H1 (cell line): ENCODE measurements at regions not wholly inside any gene's neighbourhood (a gene's known extent, or its start where the extent isn't known, plus 50 kb on each side); places are given as distances from the start of the nearest gene placed in this dataset.

Experiments
- CTCF ChIA-PET: fragments of 300-600 bp; sonication (Branson Sonifier 250); formaldehyde crosslinking; loops from one replicate; lab custom pipeline; 2021; ENCODE audit not compliant: partially characterized antibody; lab: Charles Lee
- POLR2A ChIA-PET: fragments of 300-600 bp; sonication (Branson Sonifier 250); formaldehyde crosslinking; loops from one replicate; lab custom pipeline; 2021; ENCODE audit warnings: inconsistent platforms; ENCODE audit not compliant: partially characterized antibody; lab: Charles Lee
- DNase-seq, 2 experiments: peaks; one replicate each; pipeline versions ENCODE4 v3.0.0 to v3.0.0-alpha.2; 2010 to 2022; ENCODE audit warnings: low spot score in 2 of 2, low read depth in 1 of 2, mixed read lengths in 1 of 2
- FAIRE-seq: peaks from 2 replicates; lab custom pipeline; 2011; peaks lifted over from hg19 to GRCh38; lab: Jason Lieb, UNC
- H2AFZ ChIP-seq: 2 replicates; pipeline ENCODE4 v1.8.1; 2012; ENCODE audit warnings: low read length, inconsistent platforms
- H2AK5ac ChIP-seq: 2 replicates; pipeline ENCODE4 v1.6.1; 2013; ENCODE audit warnings: low read depth, low read length
- H2BK120ac ChIP-seq: replicated peaks from 2 replicates; pipeline ENCODE3; 2013; ENCODE audit warnings: low read depth, low read length, inconsistent platforms
- H2BK12ac ChIP-seq: 2 replicates; pipeline ENCODE4 v1.6.1; 2013; ENCODE audit warnings: low read depth, low read length
- H2BK15ac ChIP-seq: 2 replicates; pipeline ENCODE4 v1.6.1; 2013; ENCODE audit warnings: low read length
- H2BK20ac ChIP-seq: 2 replicates; pipeline ENCODE4 v1.6.1; 2013; ENCODE audit warnings: low read length
- H2BK5ac ChIP-seq: 2 replicates; pipeline ENCODE4 v1.6.1; 2013; ENCODE audit warnings: low read depth, low read length
- H3K14ac ChIP-seq: 2 replicates; pipeline ENCODE4 v1.6.1; 2013; ENCODE audit warnings: inconsistent platforms; ENCODE audit not compliant: insufficient read length
- H3K18ac ChIP-seq: 2 replicates; pipeline ENCODE4 v1.6.1; 2013; ENCODE audit warnings: low read length; ENCODE audit errors: extremely low read depth
- H3K23ac ChIP-seq: 2 replicates; pipeline ENCODE4 v1.6.1; 2013; ENCODE audit warnings: inconsistent platforms; ENCODE audit not compliant: insufficient read length
- H3K23me2 ChIP-seq: 2 replicates; pipeline ENCODE4 v1.6.1; 2013; ENCODE audit warnings: low read depth, low read length
- H3K27ac ChIP-seq: 2 replicates; pipeline ENCODE4 v1.6.1; 2011; ENCODE audit warnings: low read depth, low read length, inconsistent platforms
- H3K27me3 ChIP-seq, 4 experiments: replicated peaks in 1 of 4; 1 replicate in 1 of 4; 2 replicates in 3 of 4; pipeline versions ENCODE4 v1.6.1 to v1.8.1; 2011 to 2013; ENCODE audit warnings: low read length in 3 of 4, mild to moderate bottlenecking in 3 of 4, inconsistent platforms in 2 of 4, mixed read lengths in 2 of 4, moderate library complexity in 1 of 4; ENCODE audit not compliant: control insufficient read depth in 3 of 4, insufficient read depth in 3 of 4; ENCODE audit errors: extremely low read depth in 1 of 4
- H3K36me3 ChIP-seq, 4 experiments: 2 replicates each; pipeline versions ENCODE4 v1.6.1 to v1.8.1; 2011 to 2013; ENCODE audit warnings: mild to moderate bottlenecking in 4 of 4, low read length in 3 of 4, moderate library complexity in 2 of 4, control low read depth in 1 of 4, inconsistent platforms in 1 of 4; ENCODE audit not compliant: insufficient read depth in 4 of 4, control insufficient read depth in 2 of 4
- H3K4ac ChIP-seq: replicated peaks from 2 replicates; pipeline ENCODE3; 2013; ENCODE audit warnings: low read length, low read depth, mixed read lengths, inconsistent platforms; ENCODE audit not compliant: insufficient read length
- H3K4me1 ChIP-seq, 4 experiments: replicated peaks in 1 of 4; 1 replicate in 1 of 4; 2 replicates in 3 of 4; pipeline versions ENCODE4 v1.6.1 to v1.8.1; 2011 to 2013; ENCODE audit warnings: low read length in 3 of 4, inconsistent platforms in 2 of 4, mixed read lengths in 1 of 4; ENCODE audit not compliant: insufficient read depth in 4 of 4, control insufficient read depth in 3 of 4
- H3K4me2 ChIP-seq, 2 experiments: 2 replicates each; pipeline versions ENCODE4 v1.6.1 to v1.8.1; 2011 to 2013; ENCODE audit warnings: low read depth in 2 of 2, low read length in 2 of 2, control low read depth in 1 of 2, inconsistent platforms in 1 of 2, mild to moderate bottlenecking in 1 of 2; ENCODE audit not compliant: insufficient read depth in 1 of 2
- H3K4me3 ChIP-seq, 4 experiments: fragments of 200-600, 300-600 bp in 1 of 4; sonication (generic), shearing (Covaris generic), sonication (Bioruptor Twin) in 1 of 4; 2 replicates each; pipeline versions ENCODE4 v1.5.1 to v1.8.1; 2011 to 2016; ENCODE audit warnings: low read length in 4 of 4, low read depth in 3 of 4, control low read depth in 2 of 4, inconsistent platforms in 2 of 4, mild to moderate bottlenecking in 2 of 4, mixed read lengths in 1 of 4, moderate library complexity in 1 of 4; ENCODE audit not compliant: insufficient read depth in 2 of 4; ENCODE audit errors: extremely low read depth in 1 of 4
- H3K56ac ChIP-seq: replicated peaks from 2 replicates; pipeline ENCODE3; 2013; ENCODE audit warnings: low read depth, mild to moderate bottlenecking, mixed read lengths, low read length, inconsistent platforms; ENCODE audit not compliant: insufficient read length
- H3K79me1 ChIP-seq: 2 replicates; pipeline ENCODE4 v1.6.1; 2013; ENCODE audit warnings: low read depth, low read length, control low read depth
- H3K79me2 ChIP-seq, 2 experiments: 2 replicates each; pipeline versions ENCODE4 v1.6.1 to v1.8.1; 2012 to 2013; ENCODE audit warnings: low read length in 2 of 2, mild to moderate bottlenecking in 2 of 2, inconsistent platforms in 1 of 2; ENCODE audit not compliant: insufficient read depth in 2 of 2, control insufficient read depth in 1 of 2
- H3K9ac ChIP-seq, 4 experiments: replicated peaks in 1 of 4; 1 replicate in 1 of 4; 2 replicates in 3 of 4; pipeline versions ENCODE4 v1.6.1 to v1.8.1; 2011 to 2013; ENCODE audit warnings: low read depth in 3 of 4, low read length in 3 of 4, control low read depth in 2 of 4, mild to moderate bottlenecking in 2 of 4, moderate library complexity in 2 of 4, inconsistent platforms in 1 of 4; ENCODE audit errors: extremely low read depth in 1 of 4
- H3K9me3 ChIP-seq, 2 experiments: 2 replicates each; pipeline versions ENCODE4 v1.6.1 to v1.8.1; 2012 to 2013; ENCODE audit warnings: mild to moderate bottlenecking in 2 of 2, moderate library complexity in 2 of 2, control low read depth in 1 of 2, inconsistent platforms in 1 of 2, low read depth in 1 of 2, low read length in 1 of 2, mixed read lengths in 1 of 2; ENCODE audit not compliant: insufficient read depth in 2 of 2
- H4K20me1 ChIP-seq, 2 experiments: replicated peaks in 1 of 2; 2 replicates each; pipeline versions ENCODE3 to v1.8.1; 2011 to 2013; ENCODE audit warnings: inconsistent platforms in 2 of 2, low read length in 2 of 2, mild to moderate bottlenecking in 1 of 2; ENCODE audit not compliant: insufficient read depth in 2 of 2, control insufficient read depth in 1 of 2
- H4K5ac ChIP-seq: 2 replicates; pipeline ENCODE4 v1.6.1; 2013; ENCODE audit warnings: low read length, low read depth, mixed read lengths, inconsistent platforms; ENCODE audit not compliant: insufficient read length
- H4K8ac ChIP-seq: 2 replicates; pipeline ENCODE4 v1.8.0; 2013; ENCODE audit warnings: mild to moderate bottlenecking, moderate library complexity, low read length, inconsistent platforms; ENCODE audit not compliant: insufficient read depth; ENCODE audit errors: extremely low read depth
- H4K91ac ChIP-seq: replicated peaks from 2 replicates; pipeline ENCODE3; 2013; ENCODE audit warnings: low read length, mixed read lengths, inconsistent platforms; ENCODE audit not compliant: insufficient read length
- KDM1A ChIP-seq: fragments of 200-600, 300-600 bp; sonication (generic); IDR thresholded peaks from 2 replicates; pipeline ENCODE4 v1.7.1; 2016; ENCODE audit warnings: mild to moderate bottlenecking, low read length, borderline replicate concordance
- RBBP5 ChIP-seq: IDR thresholded peaks from 2 replicates; pipeline ENCODE4 v1.7.1; 2012; ENCODE audit warnings: low read depth, mild to moderate bottlenecking, inconsistent platforms, low read length, moderate library complexity, borderline replicate concordance
- RNF2 ChIP-seq: fragments of 200-900, 300-1000 bp; sonication (generic); IDR thresholded peaks from 2 replicates; pipeline ENCODE4 v1.7.1; 2016; ENCODE audit warnings: borderline replicate concordance, low read depth, mild to moderate bottlenecking, antibody characterized with exemption, low read length; ENCODE audit not compliant: poor library complexity, severe bottlenecking; ENCODE audit errors: missing control alignments
- ZNF274 ChIP-seq: IDR thresholded peaks from 2 replicates; pipeline ENCODE4 v1.7.0; 2012; ENCODE audit warnings: low read length, borderline replicate concordance; ENCODE audit errors: extremely low read depth
- WGBS, 2 experiments: shearing (Covaris generic) in 1 of 2; methylation state at CpG; one replicate each; pipeline versions ENCODE4 v1.1.6 to v1.1.7; 2013 to 2015; ENCODE audit warnings: low lambda C conversion rate in 2 of 2, mixed read lengths in 2 of 2, inconsistent platforms in 1 of 2, low coverage in 1 of 2, missing lambda C conversion rate in 1 of 2; ENCODE audit not compliant: insufficient replicate concordance in 2 of 2, insufficient coverage in 1 of 2, insufficient read length in 1 of 2; ENCODE audit errors: extremely low coverage in 1 of 2, missing lambda C conversion rate in 1 of 2; 5-methylcytosine and 5-hydroxymethylcytosine counted together
- TF ChIP-seq, protein P1 (sequence below), 3 experiments: IDR thresholded peaks; 1 replicate in 2 of 3; 2 replicates in 1 of 3; pipeline versions ENCODE4 v1.5.1 to v1.6.1; 2011; ENCODE audit warnings: low read length in 3 of 3, mild to moderate bottlenecking in 3 of 3, inconsistent platforms in 2 of 3, low read depth in 1 of 3, moderate library complexity in 1 of 3; ENCODE audit not compliant: insufficient read depth in 1 of 3; ENCODE audit errors: control extremely low read depth in 1 of 3

DNA sequence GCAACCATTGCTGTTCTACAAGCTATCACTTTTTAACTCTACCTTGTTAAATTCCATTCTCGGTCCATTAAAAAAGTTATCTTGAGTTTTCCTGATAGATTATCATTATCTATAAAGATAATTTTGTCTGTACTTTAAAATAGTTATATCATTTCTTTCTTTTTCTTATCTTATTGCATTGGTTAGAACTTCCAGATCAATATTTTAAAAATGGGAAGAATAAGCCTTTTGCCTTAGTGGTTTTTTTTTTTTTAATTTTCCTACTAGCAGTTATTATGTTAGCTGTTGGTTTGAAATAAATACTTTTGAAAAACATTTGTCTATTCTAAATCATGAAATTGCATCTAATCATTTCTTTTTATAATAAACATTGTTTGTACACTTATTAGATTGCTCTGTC lies 71.0 kb upstream of the ATF3 start:
- Histone ChIP-seq H4K91ac (no peak overlapping the region), H4K20me1 (no peaks in the 10 kb centered on the region), H2BK20ac (no peak overlapping the region), H3K18ac (no peak overlapping the region), H3K14ac (no peak overlapping the region), H2AFZ (no peak overlapping the region), H3K23ac (no peak overlapping the region), H3K4me2 (no peak overlapping the region), H3K4ac (no peak overlapping the region), H2BK15ac (no peak overlapping the region), H2BK12ac (no peak overlapping the region), H3K4me3 (no peak overlapping the region), H2AK5ac (no peak overlapping the region), H3K23me2 (no peaks in the 10 kb centered on the region), H3K56ac (no peak overlapping the region), H3K36me3 (no peaks in the 10 kb centered on the region), H2BK5ac (no peak overlapping the region), H3K27ac (no peak overlapping the region), H3K9me3 (peaks cover 6 to 9% of the 10 kb centered on the region in 2 experiments; a peak in 1 of 4 replicates), H3K79me2 (no peaks in the 10 kb centered on the region), H3K9ac (no peak overlapping the region), H2BK120ac (no peak overlapping the region), H3K4me1 (no peaks in the 10 kb centered on the region), H3K79me1 (no peaks in the 10 kb centered on the region), H3K27me3 (no peaks in the 10 kb centered on the region; a peak in 1 of 7 replicates), H4K8ac (no peak overlapping the region), H4K5ac (no peak overlapping the region)
- FAIRE-seq: no peak
- 5% methylated on average over 1 of the region's 1 CpG; no CpG with 5 or more reads in 1 of the 2 experiments for WGBS, 2 experiments
- POLR2A ChIA-PET: no interaction called here
- TF ChIP-seq KDM1A: no peak
- TF ChIP-seq, protein P1, sequence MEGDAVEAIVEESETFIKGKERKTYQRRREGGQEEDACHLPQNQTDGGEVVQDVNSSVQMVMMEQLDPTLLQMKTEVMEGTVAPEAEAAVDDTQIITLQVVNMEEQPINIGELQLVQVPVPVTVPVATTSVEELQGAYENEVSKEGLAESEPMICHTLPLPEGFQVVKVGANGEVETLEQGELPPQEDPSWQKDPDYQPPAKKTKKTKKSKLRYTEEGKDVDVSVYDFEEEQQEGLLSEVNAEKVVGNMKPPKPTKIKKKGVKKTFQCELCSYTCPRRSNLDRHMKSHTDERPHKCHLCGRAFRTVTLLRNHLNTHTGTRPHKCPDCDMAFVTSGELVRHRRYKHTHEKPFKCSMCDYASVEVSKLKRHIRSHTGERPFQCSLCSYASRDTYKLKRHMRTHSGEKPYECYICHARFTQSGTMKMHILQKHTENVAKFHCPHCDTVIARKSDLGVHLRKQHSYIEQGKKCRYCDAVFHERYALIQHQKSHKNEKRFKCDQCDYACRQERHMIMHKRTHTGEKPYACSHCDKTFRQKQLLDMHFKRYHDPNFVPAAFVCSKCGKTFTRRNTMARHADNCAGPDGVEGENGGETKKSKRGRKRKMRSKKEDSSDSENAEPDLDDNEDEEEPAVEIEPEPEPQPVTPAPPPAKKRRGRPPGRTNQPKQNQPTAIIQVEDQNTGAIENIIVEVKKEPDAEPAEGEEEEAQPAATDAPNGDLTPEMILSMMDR (IDR thresholded peaks at IDR 0.05; ENCODE audit: control extremely low read depth in 1 of 3, insufficient read depth in 1 of 3, low read depth in 1 of 3, low read length in 3 of 3): no peak
- TF ChIP-seq RNF2: no peak
- TF ChIP-seq ZNF274: no peak
- no peak for TF ChIP-seq RBBP5
- DNase-seq: no peak
- CTCF ChIA-PET: interaction anchor here (0.9 to 1.6 kb wide), 4 partner anchors 9 to 80 kb away, joined by 3 to 6 read pairs (median 4); no protein-coding TSS in a partner anchor
